ENCODE measurements at regions not wholly inside any gene's neighbourhood (a gene's known extent, or its start where the extent isn't known, plus 50 kb on each side); places are given as distances from the start of the nearest gene placed in this dataset.
"Not testable (repeated sequence)": the region's sequence is repeated elsewhere in the genome, so short reads cannot be mapped to it uniquely, and the experiment has no call there.

DNA sequence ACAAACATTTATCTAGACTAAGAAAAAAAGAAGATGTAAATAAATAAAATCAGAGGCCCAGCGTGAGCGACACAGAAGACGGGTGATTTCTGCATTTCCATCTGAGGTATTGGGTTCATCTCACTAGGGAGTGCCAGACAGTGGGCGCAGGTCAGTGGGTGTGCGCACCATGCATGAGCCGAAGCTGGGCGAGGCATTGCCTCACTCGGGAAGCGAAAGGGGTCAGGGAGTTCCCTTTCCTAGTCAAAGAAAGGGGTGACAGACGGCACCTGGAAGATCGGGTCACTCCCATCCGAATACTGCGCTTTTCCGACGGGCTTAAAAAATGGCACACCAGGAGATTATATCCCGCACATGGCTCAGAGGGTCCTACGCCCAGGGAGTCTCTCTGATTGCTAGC is 79.5 kb upstream of the ABCD2 start:
- H3K36me3 ChIP-seq (ENCODE audit: low read depth); H3K9me2 ChIP-seq (ENCODE audit: insufficient read depth); H3K9me3 ChIP-seq (ENCODE audit: insufficient read depth, low read depth); H3K4me2 ChIP-seq; BruUV-seq (replicated peaks); H3K4me1 ChIP-seq (replicated peaks; ENCODE audit: insufficient read depth); H3K27me3 ChIP-seq (ENCODE audit: insufficient read depth, low read depth); DNase-seq; CTCF ChIA-PET; POLR2A ChIA-PET (ENCODE audit: unreplicated experiment); H3K27ac ChIP-seq; H2AFZ ChIP-seq; H3K79me2 ChIP-seq (ENCODE audit: low read depth); H3K4me3 ChIP-seq; H3F3A ChIP-seq (ENCODE audit: insufficient read depth, low read depth); H4K20me1 ChIP-seq (ENCODE audit: insufficient read depth): not testable (repeated sequence)
- intact Hi-C loops (cut with micrococcal nuclease; ENCODE audit: unreplicated experiment) = loop anchor here (10.0 kb wide), 2 partner anchors 114 to 164 kb away; no protein-coding TSS in a partner anchor

DNA sequence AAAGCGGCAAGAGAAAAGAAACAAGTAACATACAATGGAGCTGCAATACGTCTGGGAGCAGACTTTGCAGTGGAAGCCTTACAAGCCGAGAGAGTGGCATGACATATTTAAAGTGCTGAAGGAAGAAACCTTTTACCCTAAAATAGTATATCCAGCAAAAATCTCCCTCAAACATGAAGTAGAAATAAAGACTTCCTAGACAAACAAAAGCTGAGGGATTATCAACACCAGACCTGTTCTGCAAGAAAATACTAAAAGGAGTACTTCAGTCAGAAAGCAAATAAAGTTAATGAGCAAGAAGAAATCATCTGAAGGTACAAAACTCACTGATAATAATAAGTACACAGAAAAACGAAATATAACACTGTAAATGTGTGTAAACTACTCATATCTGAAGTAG is 77.5 kb upstream of the ABCD2 start:
- no peaks in the 10 kb centered on the region for H3K79me2 ChIP-seq (ENCODE audit: low read depth)
- intact Hi-C loops (cut with micrococcal nuclease; ENCODE audit: unreplicated experiment) = loop anchor here (10.0 kb wide), 2 partner anchors 112 to 162 kb away; no protein-coding TSS in a partner anchor
- H3K9me2 ChIP-seq (ENCODE audit: insufficient read depth) = no peaks in the 10 kb centered on the region
- DNase-seq = no peak
- no peak overlapping the region for H3K4me2 ChIP-seq
- no peak overlapping the region for H2AFZ ChIP-seq
- POLR2A ChIA-PET (ENCODE audit: unreplicated experiment) = no interaction called here
- no peak overlapping the region for H3K27ac ChIP-seq
- BruUV-seq (replicated peaks) = no TSS peak
- CTCF ChIA-PET = no interaction called here
- H3F3A ChIP-seq (ENCODE audit: insufficient read depth, low read depth) = no peaks in the 10 kb centered on the region
- no peaks in the 10 kb centered on the region for H3K36me3 ChIP-seq (ENCODE audit: low read depth)
- no peaks in the 10 kb centered on the region for H4K20me1 ChIP-seq (ENCODE audit: insufficient read depth)
- no peak overlapping the region for H3K4me3 ChIP-seq
- no peaks in the 10 kb centered on the region for H3K27me3 ChIP-seq (ENCODE audit: insufficient read depth, low read depth)
- 0 out of 2 replicates have a peak, but pooled peaks cover 4% of the 10 kb centered on the region for H3K4me1 ChIP-seq (replicated peaks; ENCODE audit: insufficient read depth)
- no peak for TF ChIP-seq EZH2 (IDR thresholded peaks at IDR 0.05; ENCODE audit: low read depth)
- TF ChIP-seq, protein P1, sequence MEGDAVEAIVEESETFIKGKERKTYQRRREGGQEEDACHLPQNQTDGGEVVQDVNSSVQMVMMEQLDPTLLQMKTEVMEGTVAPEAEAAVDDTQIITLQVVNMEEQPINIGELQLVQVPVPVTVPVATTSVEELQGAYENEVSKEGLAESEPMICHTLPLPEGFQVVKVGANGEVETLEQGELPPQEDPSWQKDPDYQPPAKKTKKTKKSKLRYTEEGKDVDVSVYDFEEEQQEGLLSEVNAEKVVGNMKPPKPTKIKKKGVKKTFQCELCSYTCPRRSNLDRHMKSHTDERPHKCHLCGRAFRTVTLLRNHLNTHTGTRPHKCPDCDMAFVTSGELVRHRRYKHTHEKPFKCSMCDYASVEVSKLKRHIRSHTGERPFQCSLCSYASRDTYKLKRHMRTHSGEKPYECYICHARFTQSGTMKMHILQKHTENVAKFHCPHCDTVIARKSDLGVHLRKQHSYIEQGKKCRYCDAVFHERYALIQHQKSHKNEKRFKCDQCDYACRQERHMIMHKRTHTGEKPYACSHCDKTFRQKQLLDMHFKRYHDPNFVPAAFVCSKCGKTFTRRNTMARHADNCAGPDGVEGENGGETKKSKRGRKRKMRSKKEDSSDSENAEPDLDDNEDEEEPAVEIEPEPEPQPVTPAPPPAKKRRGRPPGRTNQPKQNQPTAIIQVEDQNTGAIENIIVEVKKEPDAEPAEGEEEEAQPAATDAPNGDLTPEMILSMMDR (conservative IDR thresholded peaks at IDR 0.05) = no peak
- H3K9me3 ChIP-seq (ENCODE audit: insufficient read depth, low read depth) = no peaks in the 10 kb centered on the region

DNA sequence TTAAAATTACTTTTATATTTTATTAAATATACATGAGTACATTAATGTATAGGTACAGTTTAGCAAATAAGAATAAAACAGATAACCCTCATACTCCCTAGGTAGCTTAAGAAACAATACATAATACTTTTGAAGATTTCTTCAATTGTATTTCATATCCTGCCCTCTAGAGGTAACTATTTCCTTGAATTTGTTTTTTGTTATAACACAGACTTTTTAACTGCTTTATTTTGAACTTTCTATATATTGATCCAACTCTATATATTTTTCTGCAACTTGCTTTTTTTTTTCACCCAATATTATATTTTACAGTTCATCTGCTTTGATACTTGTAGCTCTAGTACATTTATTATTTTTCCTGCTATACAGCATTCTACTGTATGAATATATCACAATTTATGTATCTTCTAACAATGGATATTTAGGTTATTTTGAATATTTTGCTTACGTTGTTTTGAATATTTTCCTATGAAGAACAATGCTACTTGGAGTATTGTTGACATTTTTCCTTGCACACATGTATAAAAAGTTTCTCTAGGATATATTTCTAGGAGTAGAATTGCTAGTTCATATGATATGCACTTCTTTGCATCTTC is 72.8 kb upstream of the ABCD2 start:
- BruUV-seq (replicated peaks) = no TSS peak

More for the DNA sequence above, 72.8 kb upstream of the ABCD2 start:
- DNase-seq = no peak
- TF ChIP-seq EZH2 (IDR thresholded peaks at IDR 0.05; ENCODE audit: low read depth) = no peak
- TF ChIP-seq, protein P1 (conservative IDR thresholded peaks at IDR 0.05) = peak; percentile 67
- H3K36me3 ChIP-seq (ENCODE audit: low read depth) = no peaks in the 10 kb centered on the region
- H3K79me2 ChIP-seq (ENCODE audit: low read depth) = no peaks in the 10 kb centered on the region
- H3K9me3 ChIP-seq (ENCODE audit: insufficient read depth, low read depth) = no peaks in the 10 kb centered on the region
- H3K4me2 ChIP-seq = no peak overlapping the region
- intact Hi-C loops (cut with micrococcal nuclease; ENCODE audit: unreplicated experiment) = loop anchor here (2.0 to 10.0 kb wide), 3 partner anchors 108 to 374 kb away; no protein-coding TSS in a partner anchor
- H4K20me1 ChIP-seq (ENCODE audit: insufficient read depth) = no peaks in the 10 kb centered on the region
- 0 out of 2 replicates have a peak, but pooled peaks cover 2% of the 10 kb centered on the region for H3K4me1 ChIP-seq (replicated peaks; ENCODE audit: insufficient read depth)
- H3K9me2 ChIP-seq (ENCODE audit: insufficient read depth) = no peaks in the 10 kb centered on the region
- ChIA-PET CTCF (interaction anchor here (0.5 to 1.0 kb wide), 3 partner anchors 73 to 367 kb away, joined by 3 to 7 read pairs (median 4); partner anchors contain the start of gene ABCD2), POLR2A (ENCODE audit: unreplicated experiment) (no interaction called here)
- H3F3A ChIP-seq (ENCODE audit: insufficient read depth, low read depth) = no peaks in the 10 kb centered on the region
- H3K27me3 ChIP-seq (ENCODE audit: insufficient read depth, low read depth) = no peaks in the 10 kb centered on the region
- no peak overlapping the region for H2AFZ ChIP-seq
- no peak overlapping the region for H3K27ac ChIP-seq
- H3K4me3 ChIP-seq = no peak overlapping the region
